HG02623 (cell line): ENCODE measurements at regions not wholly inside any gene's neighbourhood (a gene's known extent, or its start where the extent isn't known, plus 50 kb on each side); places are given as distances from the start of the nearest gene placed in this dataset.

Experiments used
- ATAC-seq: cut with Tn5 transposase; IDR thresholded peaks from one replicate; pipeline ENCODE4 v1.9.1; 2021; ENCODE audit warnings: moderate library complexity; ENCODE audit not compliant: unreplicated experiment

GRCh38 chr1:4851385-4852065 lies 197.1 kb downstream of the AJAP1 start:
- ATAC-seq, result no peak

GRCh38 chr1:4848431-4848830 lies 194.0 kb downstream of the AJAP1 start:
- ATAC-seq, result no peak

GRCh38 chr1:4847711-4848110 lies 193.3 kb downstream of the AJAP1 start:
- ATAC-seq, result no peak
